ENCODE measurements at regions not wholly inside any gene's neighbourhood (a gene's known extent, or its start where the extent isn't known, plus 50 kb on each side); places are given as distances from the start of the nearest gene placed in this dataset.

DNA sequence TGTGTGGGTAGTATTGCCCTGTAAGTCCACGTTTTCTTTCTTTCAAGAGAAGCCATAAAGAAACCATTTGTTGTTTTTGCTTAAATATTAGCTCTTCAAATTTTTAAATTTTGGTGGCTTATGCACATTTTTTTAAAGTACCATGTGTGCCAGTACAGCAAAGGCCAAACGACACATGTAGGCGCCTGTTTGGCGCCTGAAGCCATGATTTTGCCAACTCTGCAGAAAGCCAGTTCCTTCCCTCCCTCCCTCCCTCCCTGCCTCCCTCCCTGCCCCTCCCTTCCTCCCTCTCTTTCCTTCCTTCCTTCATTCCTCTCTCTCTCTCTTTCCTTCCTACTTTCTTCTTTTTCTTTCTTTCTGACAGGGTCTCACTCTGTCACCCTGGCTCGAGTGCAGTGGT is 65.9 kb upstream of the LIMCH1 start:
- TF ChIP-seq GATA1 (IDR thresholded peaks at IDR 0.05; ENCODE audit: low read depth, low read length) (no peak), POLR2A (IDR thresholded peaks at IDR 0.05; ENCODE audit: low read length) (no peak)

All from erythroblast (primary cell).